H1 (cell line): ENCODE measurements at regions not wholly inside any gene's neighbourhood (a gene's known extent, or its start where the extent isn't known, plus 50 kb on each side); places are given as distances from the start of the nearest gene placed in this dataset.

Experiments
- CTCF ChIA-PET: fragments of 300-600 bp; sonication (Branson Sonifier 250); formaldehyde crosslinking; loops from one replicate; lab custom pipeline; 2021; ENCODE audit not compliant: partially characterized antibody; lab: Charles Lee
- POLR2A ChIA-PET: fragments of 300-600 bp; sonication (Branson Sonifier 250); formaldehyde crosslinking; loops from one replicate; lab custom pipeline; 2021; ENCODE audit warnings: inconsistent platforms; ENCODE audit not compliant: partially characterized antibody; lab: Charles Lee
- DNase-seq, 2 experiments: peaks; one replicate each; pipeline versions ENCODE4 v3.0.0 to v3.0.0-alpha.2; 2010 to 2022; ENCODE audit warnings: low spot score in 2 of 2, low read depth in 1 of 2, mixed read lengths in 1 of 2
- FAIRE-seq: peaks from 2 replicates; lab custom pipeline; 2011; peaks lifted over from hg19 to GRCh38; lab: Jason Lieb, UNC
- H2AFZ ChIP-seq: 2 replicates; pipeline ENCODE4 v1.8.1; 2012; ENCODE audit warnings: low read length, inconsistent platforms
- H2AK5ac ChIP-seq: 2 replicates; pipeline ENCODE4 v1.6.1; 2013; ENCODE audit warnings: low read depth, low read length
- H2BK120ac ChIP-seq: replicated peaks from 2 replicates; pipeline ENCODE3; 2013; ENCODE audit warnings: low read depth, low read length, inconsistent platforms
- H2BK12ac ChIP-seq: 2 replicates; pipeline ENCODE4 v1.6.1; 2013; ENCODE audit warnings: low read depth, low read length
- H2BK15ac ChIP-seq: 2 replicates; pipeline ENCODE4 v1.6.1; 2013; ENCODE audit warnings: low read length
- H2BK20ac ChIP-seq: 2 replicates; pipeline ENCODE4 v1.6.1; 2013; ENCODE audit warnings: low read length
- H2BK5ac ChIP-seq: 2 replicates; pipeline ENCODE4 v1.6.1; 2013; ENCODE audit warnings: low read depth, low read length
- H3K14ac ChIP-seq: 2 replicates; pipeline ENCODE4 v1.6.1; 2013; ENCODE audit warnings: inconsistent platforms; ENCODE audit not compliant: insufficient read length
- H3K18ac ChIP-seq: 2 replicates; pipeline ENCODE4 v1.6.1; 2013; ENCODE audit warnings: low read length; ENCODE audit errors: extremely low read depth
- H3K23ac ChIP-seq: 2 replicates; pipeline ENCODE4 v1.6.1; 2013; ENCODE audit warnings: inconsistent platforms; ENCODE audit not compliant: insufficient read length
- H3K23me2 ChIP-seq: 2 replicates; pipeline ENCODE4 v1.6.1; 2013; ENCODE audit warnings: low read depth, low read length
- H3K27ac ChIP-seq: 2 replicates; pipeline ENCODE4 v1.6.1; 2011; ENCODE audit warnings: low read depth, low read length, inconsistent platforms
- H3K27me3 ChIP-seq, 4 experiments: replicated peaks in 1 of 4; 1 replicate in 1 of 4; 2 replicates in 3 of 4; pipeline versions ENCODE4 v1.6.1 to v1.8.1; 2011 to 2013; ENCODE audit warnings: low read length in 3 of 4, mild to moderate bottlenecking in 3 of 4, inconsistent platforms in 2 of 4, mixed read lengths in 2 of 4, moderate library complexity in 1 of 4; ENCODE audit not compliant: control insufficient read depth in 3 of 4, insufficient read depth in 3 of 4; ENCODE audit errors: extremely low read depth in 1 of 4
- H3K36me3 ChIP-seq, 4 experiments: 2 replicates each; pipeline versions ENCODE4 v1.6.1 to v1.8.1; 2011 to 2013; ENCODE audit warnings: mild to moderate bottlenecking in 4 of 4, low read length in 3 of 4, moderate library complexity in 2 of 4, control low read depth in 1 of 4, inconsistent platforms in 1 of 4; ENCODE audit not compliant: insufficient read depth in 4 of 4, control insufficient read depth in 2 of 4
- H3K4ac ChIP-seq: replicated peaks from 2 replicates; pipeline ENCODE3; 2013; ENCODE audit warnings: low read length, low read depth, mixed read lengths, inconsistent platforms; ENCODE audit not compliant: insufficient read length
- H3K4me1 ChIP-seq, 4 experiments: replicated peaks in 1 of 4; 1 replicate in 1 of 4; 2 replicates in 3 of 4; pipeline versions ENCODE4 v1.6.1 to v1.8.1; 2011 to 2013; ENCODE audit warnings: low read length in 3 of 4, inconsistent platforms in 2 of 4, mixed read lengths in 1 of 4; ENCODE audit not compliant: insufficient read depth in 4 of 4, control insufficient read depth in 3 of 4
- H3K4me2 ChIP-seq, 2 experiments: 2 replicates each; pipeline versions ENCODE4 v1.6.1 to v1.8.1; 2011 to 2013; ENCODE audit warnings: low read depth in 2 of 2, low read length in 2 of 2, control low read depth in 1 of 2, inconsistent platforms in 1 of 2, mild to moderate bottlenecking in 1 of 2; ENCODE audit not compliant: insufficient read depth in 1 of 2
- H3K4me3 ChIP-seq, 4 experiments: fragments of 200-600, 300-600 bp in 1 of 4; sonication (generic), shearing (Covaris generic), sonication (Bioruptor Twin) in 1 of 4; 2 replicates each; pipeline versions ENCODE4 v1.5.1 to v1.8.1; 2011 to 2016; ENCODE audit warnings: low read length in 4 of 4, low read depth in 3 of 4, control low read depth in 2 of 4, inconsistent platforms in 2 of 4, mild to moderate bottlenecking in 2 of 4, mixed read lengths in 1 of 4, moderate library complexity in 1 of 4; ENCODE audit not compliant: insufficient read depth in 2 of 4; ENCODE audit errors: extremely low read depth in 1 of 4
- H3K56ac ChIP-seq: replicated peaks from 2 replicates; pipeline ENCODE3; 2013; ENCODE audit warnings: low read depth, mild to moderate bottlenecking, mixed read lengths, low read length, inconsistent platforms; ENCODE audit not compliant: insufficient read length
- H3K79me1 ChIP-seq: 2 replicates; pipeline ENCODE4 v1.6.1; 2013; ENCODE audit warnings: low read depth, low read length, control low read depth
- H3K79me2 ChIP-seq, 2 experiments: 2 replicates each; pipeline versions ENCODE4 v1.6.1 to v1.8.1; 2012 to 2013; ENCODE audit warnings: low read length in 2 of 2, mild to moderate bottlenecking in 2 of 2, inconsistent platforms in 1 of 2; ENCODE audit not compliant: insufficient read depth in 2 of 2, control insufficient read depth in 1 of 2
- H3K9ac ChIP-seq, 4 experiments: replicated peaks in 1 of 4; 1 replicate in 1 of 4; 2 replicates in 3 of 4; pipeline versions ENCODE4 v1.6.1 to v1.8.1; 2011 to 2013; ENCODE audit warnings: low read depth in 3 of 4, low read length in 3 of 4, control low read depth in 2 of 4, mild to moderate bottlenecking in 2 of 4, moderate library complexity in 2 of 4, inconsistent platforms in 1 of 4; ENCODE audit errors: extremely low read depth in 1 of 4
- H3K9me3 ChIP-seq, 2 experiments: 2 replicates each; pipeline versions ENCODE4 v1.6.1 to v1.8.1; 2012 to 2013; ENCODE audit warnings: mild to moderate bottlenecking in 2 of 2, moderate library complexity in 2 of 2, control low read depth in 1 of 2, inconsistent platforms in 1 of 2, low read depth in 1 of 2, low read length in 1 of 2, mixed read lengths in 1 of 2; ENCODE audit not compliant: insufficient read depth in 2 of 2
- H4K20me1 ChIP-seq, 2 experiments: replicated peaks in 1 of 2; 2 replicates each; pipeline versions ENCODE3 to v1.8.1; 2011 to 2013; ENCODE audit warnings: inconsistent platforms in 2 of 2, low read length in 2 of 2, mild to moderate bottlenecking in 1 of 2; ENCODE audit not compliant: insufficient read depth in 2 of 2, control insufficient read depth in 1 of 2
- H4K5ac ChIP-seq: 2 replicates; pipeline ENCODE4 v1.6.1; 2013; ENCODE audit warnings: low read length, low read depth, mixed read lengths, inconsistent platforms; ENCODE audit not compliant: insufficient read length
- H4K8ac ChIP-seq: 2 replicates; pipeline ENCODE4 v1.8.0; 2013; ENCODE audit warnings: mild to moderate bottlenecking, moderate library complexity, low read length, inconsistent platforms; ENCODE audit not compliant: insufficient read depth; ENCODE audit errors: extremely low read depth
- H4K91ac ChIP-seq: replicated peaks from 2 replicates; pipeline ENCODE3; 2013; ENCODE audit warnings: low read length, mixed read lengths, inconsistent platforms; ENCODE audit not compliant: insufficient read length
- KDM1A ChIP-seq: fragments of 200-600, 300-600 bp; sonication (generic); IDR thresholded peaks from 2 replicates; pipeline ENCODE4 v1.7.1; 2016; ENCODE audit warnings: mild to moderate bottlenecking, low read length, borderline replicate concordance
- MAFK ChIP-seq: IDR thresholded peaks from 2 replicates; pipeline ENCODE4 v1.6.1; 2012; ENCODE audit warnings: low read depth, mild to moderate bottlenecking, improper control_type of control experiment, low read length
- MAX ChIP-seq: IDR thresholded peaks from 2 replicates; pipeline ENCODE4 v1.6.1; 2012; ENCODE audit warnings: inconsistent platforms
- RBBP5 ChIP-seq: IDR thresholded peaks from 2 replicates; pipeline ENCODE4 v1.7.1; 2012; ENCODE audit warnings: low read depth, mild to moderate bottlenecking, inconsistent platforms, low read length, moderate library complexity, borderline replicate concordance
- RXRA ChIP-seq: IDR thresholded peaks from 2 replicates; pipeline ENCODE4 v1.6.1; 2011; ENCODE audit warnings: low read depth, mild to moderate bottlenecking, low read length, moderate library complexity; ENCODE audit not compliant: insufficient read depth
- TCF12 ChIP-seq: IDR thresholded peaks from 2 replicates; pipeline ENCODE4 v1.6.1; 2011; ENCODE audit warnings: low read depth, mild to moderate bottlenecking, low read length
- WGBS, 2 experiments: shearing (Covaris generic) in 1 of 2; methylation state at CpG; one replicate each; pipeline versions ENCODE4 v1.1.6 to v1.1.7; 2013 to 2015; ENCODE audit warnings: low lambda C conversion rate in 2 of 2, mixed read lengths in 2 of 2, inconsistent platforms in 1 of 2, low coverage in 1 of 2, missing lambda C conversion rate in 1 of 2; ENCODE audit not compliant: insufficient replicate concordance in 2 of 2, insufficient coverage in 1 of 2, insufficient read length in 1 of 2; ENCODE audit errors: extremely low coverage in 1 of 2, missing lambda C conversion rate in 1 of 2; 5-methylcytosine and 5-hydroxymethylcytosine counted together

GRCh38 chr12:91778938-91779400, 366.7 kb downstream of the BTG1 start:
- CTCF ChIA-PET = interaction anchor here (1.2 kb wide), 1 partner anchor 201 kb away, joined by 3 read pairs; no protein-coding TSS in a partner anchor
- Histone ChIP-seq H3K23me2 (no peaks in the 10 kb centered on the region), H4K20me1 (no peaks in the 10 kb centered on the region), H3K4ac (no peak overlapping the region), H2AFZ (no peak overlapping the region), H2BK5ac (no peak overlapping the region), H3K9ac (no peak overlapping the region), H3K79me2 (no peaks in the 10 kb centered on the region), H3K9me3 (no peaks in the 10 kb centered on the region), H3K4me1 (no peaks in the 10 kb centered on the region), H2BK15ac (no peak overlapping the region), H4K8ac (no peak overlapping the region), H4K91ac (no peak overlapping the region), H3K4me3 (no peak overlapping the region), H3K23ac (no peak overlapping the region), H2BK120ac (no peak overlapping the region), H4K5ac (no peak overlapping the region), H3K56ac (no peak overlapping the region), H3K14ac (no peak overlapping the region), H3K4me2 (no peak overlapping the region), H3K79me1 (no peaks in the 10 kb centered on the region), H2BK20ac (no peak overlapping the region), H3K27me3 (no peaks in the 10 kb centered on the region), H2AK5ac (no peak overlapping the region), H3K36me3 (no peaks in the 10 kb centered on the region), H2BK12ac (no peak overlapping the region), H3K27ac (no peak overlapping the region), H3K18ac (no peak overlapping the region)
- 91% methylated on average over 6 of the region's 6 CpGs; no CpG with 5 or more reads in 1 of the 2 experiments for WGBS, 2 experiments
- DNase-seq (no peak), FAIRE-seq (no peak)
- POLR2A ChIA-PET = no interaction called here
- TF ChIP-seq MAX = no peak
- no peak for TF ChIP-seq KDM1A
- no peak for TF ChIP-seq TCF12
- TF ChIP-seq RXRA = no peak
- peak; percentile 88 for TF ChIP-seq MAFK
- no peak for TF ChIP-seq RBBP5
